NCI-H128 (cell line): ENCODE measurements at regions not wholly inside any gene's neighbourhood (a gene's known extent, or its start where the extent isn't known, plus 50 kb on each side); places are given as distances from the start of the nearest gene placed in this dataset.

ENCODE experiments used
- DNase-seq: peaks from one replicate; lab custom pipeline; 2025; ENCODE audit not compliant: unreplicated experiment; lab: John Stamatoyannopoulos, UW

- DNase-seq: no peak
These were observed 313.3 kb downstream of the UACA start for GRCh38 chr15:70450142-70450443.

- DNase-seq: no peak
These were observed 313.8 kb downstream of the UACA start for GRCh38 chr15:70449311-70450141.

DNA sequence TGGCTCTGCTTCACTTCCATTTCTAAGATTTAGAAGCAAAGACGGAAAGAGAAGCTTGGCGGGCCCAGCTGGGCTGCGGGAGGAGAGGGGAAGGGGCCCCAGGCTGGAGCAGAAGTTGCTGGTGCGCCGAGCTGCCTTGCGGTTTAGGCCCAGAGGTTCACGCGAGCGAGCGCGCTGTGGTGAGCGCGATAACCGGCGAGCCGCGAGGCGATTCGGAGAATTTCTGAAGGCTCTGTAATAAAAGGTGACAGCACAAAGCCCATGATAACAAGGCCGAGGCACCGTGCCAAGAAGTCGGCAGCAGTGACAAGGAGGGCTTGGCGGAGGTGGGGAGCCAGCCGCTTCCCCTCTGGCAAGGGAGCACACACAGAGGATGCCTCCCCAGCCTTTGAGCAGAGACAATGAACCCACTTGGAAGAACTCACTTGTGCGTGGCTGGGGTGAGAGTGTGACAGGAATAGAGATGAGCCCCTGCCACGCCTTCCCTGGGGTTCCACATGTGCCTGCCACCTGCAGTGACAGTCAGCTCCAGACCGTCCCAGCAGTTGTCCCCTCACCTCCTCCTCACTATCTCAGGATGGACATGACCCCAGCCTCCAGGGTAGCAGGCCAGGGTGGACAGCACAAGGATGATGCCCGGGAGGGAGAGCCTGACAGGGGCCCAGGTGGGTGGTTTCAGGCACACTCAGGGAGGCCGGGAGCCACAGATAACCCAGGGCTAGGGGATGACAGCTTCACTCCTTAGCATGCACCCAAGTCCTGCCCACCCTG lies 315.2 kb downstream of the UACA start:
- no peak for DNase-seq

GRCh38 chr15:70447521-70447920 lies 315.8 kb downstream of the UACA start:
- no peak for DNase-seq

DNA sequence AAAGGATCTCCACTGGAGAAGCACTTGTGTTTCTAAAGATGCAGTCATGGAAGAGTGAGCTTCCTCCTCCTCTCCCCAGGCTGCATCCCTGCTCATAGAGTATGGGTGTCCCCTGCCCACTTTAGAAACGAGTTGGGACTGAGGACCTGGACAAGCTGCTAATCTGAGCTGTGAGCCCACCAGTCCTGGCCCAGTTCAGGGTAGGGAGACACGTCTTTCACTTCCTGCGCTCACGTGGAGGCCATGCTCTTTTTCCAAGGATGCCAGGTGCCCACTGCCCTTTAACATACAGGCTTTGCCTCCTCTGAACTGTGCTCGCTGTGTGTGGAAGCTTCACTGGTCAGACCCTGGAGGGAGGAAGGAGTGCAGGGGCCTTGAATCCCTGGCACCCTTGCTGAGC lies 316.3 kb downstream of the UACA start:
- DNase-seq: no peak

GRCh38 chr15:70443486-70444273 lies 319.7 kb downstream of the UACA start:
- no peak for DNase-seq

DNA sequence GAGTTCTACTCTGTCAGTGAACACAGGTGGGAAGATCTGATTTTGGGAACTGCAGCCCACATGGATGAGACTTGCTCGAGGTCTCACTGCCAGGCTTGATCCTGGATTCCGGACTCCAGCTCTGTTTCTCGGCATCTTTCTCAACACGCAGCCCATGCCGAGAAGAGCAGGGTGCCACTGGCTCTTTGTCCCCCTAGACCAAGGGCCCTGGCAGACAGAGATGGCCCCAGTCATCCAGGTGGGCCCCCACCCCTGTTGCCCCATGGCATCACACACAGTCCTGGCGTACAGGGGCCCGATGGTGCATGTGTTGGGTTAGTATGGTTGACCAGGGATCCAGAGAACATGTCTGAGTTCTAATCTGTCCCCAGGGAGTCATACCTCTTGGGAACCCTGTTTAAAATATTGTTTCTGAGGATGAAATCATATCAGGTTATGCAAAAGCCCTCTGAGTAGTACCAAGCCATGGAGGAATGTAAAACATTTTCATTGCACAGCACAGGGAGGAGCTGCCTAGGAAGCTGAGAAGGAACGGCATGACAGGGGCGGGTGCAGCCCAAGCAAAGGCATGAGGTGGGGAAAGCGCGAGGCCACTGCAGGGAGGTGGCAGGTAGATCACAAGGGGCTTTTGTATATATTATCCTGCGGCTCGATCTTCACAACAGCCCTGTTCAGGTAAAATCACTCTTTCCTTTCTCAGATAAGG lies 320.6 kb downstream of the UACA start:
- DNase-seq: no peak

- no peak for DNase-seq
These were observed 321.1 kb downstream of the UACA start for GRCh38 chr15:70442211-70442610.

DNA sequence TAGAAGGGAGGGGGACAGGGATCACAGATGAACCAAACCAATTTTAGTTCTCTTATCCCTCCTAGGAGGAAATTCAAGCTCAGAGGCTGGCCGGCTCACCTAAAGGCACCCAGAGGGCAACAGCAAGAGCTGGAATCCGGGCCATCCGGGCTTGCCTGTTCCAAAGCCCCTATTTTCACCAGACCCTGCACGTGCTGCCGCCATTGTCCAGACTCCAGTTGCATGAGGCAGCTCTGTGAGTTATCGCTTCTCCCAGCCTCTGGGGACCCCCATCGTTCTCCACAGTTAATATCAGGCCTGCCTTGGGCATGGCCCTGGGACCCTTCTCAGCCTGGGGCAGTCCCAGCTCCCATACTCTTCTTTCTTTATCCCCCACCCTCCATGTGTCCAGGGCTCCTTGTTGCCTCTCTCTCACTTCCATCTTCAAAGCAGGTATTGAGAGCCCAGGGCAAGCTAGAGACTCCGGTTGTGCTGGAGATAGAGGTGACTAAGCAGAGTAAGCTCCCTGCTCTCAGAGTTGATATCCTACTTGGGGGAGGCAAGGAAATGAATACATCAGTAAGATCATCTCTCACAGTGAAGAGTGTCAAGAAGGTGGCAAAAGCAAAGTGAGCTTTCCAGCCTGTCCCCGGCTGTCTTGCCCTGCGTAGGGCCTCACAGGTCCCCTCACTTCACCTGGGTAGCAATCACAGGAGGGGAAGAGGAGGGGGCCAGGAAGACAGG lies 322.8 kb downstream of the UACA start:
- no peak for DNase-seq

DNA sequence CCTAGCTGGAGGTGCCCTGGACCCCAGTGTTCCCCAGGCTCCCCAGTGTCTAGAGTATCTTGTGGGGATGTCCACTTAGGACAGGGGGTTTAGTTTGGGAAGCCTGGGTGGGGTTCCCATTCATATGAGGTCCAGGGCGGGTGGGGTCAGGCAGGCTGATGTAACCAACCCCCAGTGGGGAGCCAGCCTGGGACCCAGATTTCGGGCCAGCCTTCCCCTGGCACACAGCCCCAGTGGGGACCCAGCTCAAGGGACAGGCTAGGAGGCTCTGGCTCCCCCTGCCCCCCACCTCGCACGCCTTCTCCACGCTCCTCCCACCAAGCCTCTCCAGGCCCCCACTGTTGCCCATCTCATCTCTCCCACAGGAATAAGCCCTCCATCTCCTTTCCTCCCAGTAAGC lies 323.5 kb downstream of the UACA start:
- no peak for DNase-seq

GRCh38 chr15:70439304-70439877 lies 324.0 kb downstream of the UACA start:
- no peak for DNase-seq

GRCh38 chr15:70438776-70439175 lies 324.6 kb downstream of the UACA start:
- no peak for DNase-seq

DNA sequence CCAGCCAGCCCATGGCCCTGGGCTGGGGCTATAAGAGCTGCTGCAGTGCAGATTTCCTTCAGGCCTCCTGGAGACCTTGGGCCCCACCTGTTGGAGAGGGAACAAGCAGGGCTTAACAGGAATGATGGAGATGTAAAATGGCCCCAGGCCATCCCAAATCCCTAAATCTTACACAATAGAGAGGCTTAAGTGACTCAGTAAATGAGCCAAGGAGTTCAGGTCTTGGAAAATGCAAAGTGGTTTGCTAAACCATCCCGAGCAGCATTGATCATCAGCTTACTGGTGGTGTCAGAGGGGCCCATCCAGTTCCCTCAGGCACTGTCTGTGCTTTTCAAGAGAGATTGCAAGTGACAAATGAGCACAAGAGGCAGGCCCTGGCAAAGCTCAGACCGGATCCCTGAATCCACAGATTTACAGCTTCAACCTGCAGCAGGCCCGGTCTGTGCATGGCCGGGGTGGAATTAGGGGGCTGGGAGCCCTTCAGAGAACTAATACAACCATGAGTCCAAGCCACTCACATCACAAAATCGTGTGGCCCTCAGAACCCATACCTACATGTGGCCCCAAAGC lies 325.4 kb downstream of the UACA start:
- no peak for DNase-seq

GRCh38 chr15:70437089-70437488 lies 326.3 kb downstream of the UACA start:
- DNase-seq: no peak

DNA sequence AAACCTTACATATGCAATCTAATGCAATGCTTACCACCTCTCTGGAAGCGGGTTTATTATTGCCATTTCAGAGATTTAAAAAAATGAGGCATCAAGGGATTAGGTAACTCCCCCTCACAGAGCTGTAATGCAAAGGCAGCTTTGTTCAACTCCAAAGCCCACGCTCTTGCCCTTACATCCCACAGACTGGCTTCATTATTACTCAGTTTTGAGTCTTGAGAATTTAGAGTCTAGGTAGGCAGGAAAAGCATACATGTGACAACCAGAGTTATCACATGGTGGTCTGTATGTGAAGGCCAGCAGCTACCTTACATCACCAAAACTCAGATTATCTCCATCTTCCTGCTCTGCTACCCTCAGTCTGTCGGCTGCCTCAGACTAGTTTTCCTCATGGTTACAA lies 326.9 kb downstream of the UACA start:
- DNase-seq: no peak

DNA sequence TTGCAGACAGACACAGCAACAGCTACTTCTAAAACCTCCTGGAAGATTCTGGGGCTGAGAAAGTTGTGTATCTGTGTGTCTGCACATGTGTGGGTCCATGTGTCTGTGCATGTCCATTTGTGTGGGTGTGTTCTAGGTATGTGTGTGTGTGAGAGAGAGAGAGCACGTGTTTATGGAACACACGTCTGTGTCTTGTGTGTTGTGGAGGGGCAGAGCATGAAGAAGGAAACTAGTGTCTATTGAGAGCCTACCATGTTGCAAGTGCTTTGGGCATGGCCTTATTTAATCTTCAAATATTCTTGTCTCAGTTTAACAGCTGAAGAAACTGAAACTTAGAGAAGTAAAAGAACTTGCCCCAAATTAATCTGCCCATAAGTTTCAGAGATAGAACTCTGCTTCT lies 327.5 kb downstream of the UACA start:
- no peak for DNase-seq

DNA sequence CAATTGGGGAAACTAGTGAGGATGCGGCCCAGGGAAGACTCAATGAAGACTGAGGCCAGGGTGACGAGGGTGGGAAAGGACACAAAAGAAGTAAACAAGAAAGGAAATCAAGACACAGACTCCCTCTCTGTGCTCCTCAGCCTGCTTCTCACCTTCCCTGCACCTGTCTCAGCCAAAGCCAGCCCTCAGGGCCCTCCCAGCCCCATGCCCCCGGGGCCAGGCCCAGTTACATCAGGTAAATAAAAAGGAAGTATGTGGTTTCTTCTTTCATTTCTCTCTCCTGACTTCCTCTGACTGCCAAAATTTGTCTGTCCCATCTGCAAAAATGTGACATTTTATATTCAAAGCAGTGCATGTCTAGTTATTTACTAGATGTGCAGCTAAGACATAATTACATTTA lies 328.0 kb downstream of the UACA start:
- DNase-seq: no peak

DNA sequence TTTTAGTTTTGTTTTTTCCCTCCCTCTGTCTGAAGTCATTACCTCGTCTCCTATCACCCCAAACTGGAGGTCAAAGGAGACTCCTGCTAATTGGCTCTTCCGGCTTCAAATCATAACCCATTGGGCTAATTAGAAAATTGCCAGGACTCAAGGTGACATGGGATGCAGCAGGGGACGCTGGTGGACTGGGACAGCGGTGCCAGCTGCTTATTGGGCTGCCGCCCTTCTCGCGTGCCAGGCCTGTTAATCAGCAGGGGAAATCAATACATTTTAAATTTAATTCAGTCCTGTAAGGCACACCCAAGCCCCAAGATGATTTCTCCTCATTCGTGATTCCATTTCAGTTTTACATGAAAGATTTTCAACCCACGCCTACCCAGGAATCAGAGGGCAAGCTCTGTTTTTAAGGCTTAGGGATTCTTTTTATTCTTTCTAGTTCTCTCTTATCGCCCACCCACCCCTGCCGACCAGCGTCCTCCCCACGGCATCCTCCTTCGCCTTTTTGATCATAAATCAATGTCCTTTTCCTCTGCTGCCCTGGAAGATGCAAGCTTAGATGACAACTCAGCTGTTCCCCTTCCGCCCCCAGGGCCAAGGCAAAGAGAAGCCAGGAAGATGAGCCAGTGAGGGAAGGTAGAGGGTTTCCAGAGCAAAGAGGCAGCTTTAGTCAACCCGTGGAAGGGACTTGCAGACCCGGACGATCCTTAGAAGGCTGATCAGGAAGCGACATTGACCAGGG lies 329.6 kb downstream of the UACA start:
- DNase-seq: no peak

GRCh38 chr15:70432924-70433495 lies 330.3 kb downstream of the UACA start:
- no peak for DNase-seq
